K562 (cell line): ENCODE measurements at regions not wholly inside any gene's neighbourhood (a gene's known extent, or its start where the extent isn't known, plus 50 kb on each side); places are given as distances from the start of the nearest gene placed in this dataset.
"Not testable (repeated sequence)": the region's sequence is repeated elsewhere in the genome, so short reads cannot be mapped to it uniquely, and the experiment has no call there.

Experiments
- ATAC-seq: fragments of 200-7000 bp; cut with Tn5 transposase; 3 replicates; pipeline ENCODE4 v1.9.1; 2020; ENCODE audit warnings: moderate library complexity
- BruUV-seq: library from RNA; stranded (reverse); fragments of 400-500 nt; replicated peaks from 2 replicates; lab custom pipeline; 2021; lab: Mats Ljungman, UMichigan
- CTCF ChIA-PET: fragments of 300-600 bp; formaldehyde crosslinking; extraction: SDS; loops from one replicate; lab custom pipeline; 2021; ENCODE audit warnings: low intra/inter-chr PET ratio; lab: Yijun Ruan, JAX
- POLR2A ChIA-PET: fragments of 300-600, 350-650 bp; sonication (Branson Sonifier 250); formaldehyde crosslinking; extraction: SDS; loops from one replicate; lab custom pipeline; 2021; ENCODE audit warnings: antibody characterized with exemption, inconsistent platforms; lab: Yijun Ruan, JAX
- DNase-seq, 4 experiments: peaks; one replicate each; pipeline versions ENCODE4 v3.0.0 to v3.0.0-alpha.2; 2011 to 2018; ENCODE audit warnings: low spot score in 3 of 4, mixed read lengths in 3 of 4; ENCODE audit errors: extremely low read depth in 1 of 4
- FAIRE-seq: peaks from 2 replicates; lab custom pipeline; 2011; peaks lifted over from hg19 to GRCh38; lab: Jason Lieb, UNC
- H2AFZ ChIP-seq: 2 replicates; pipeline ENCODE4 v1.6.0; 2011; ENCODE audit warnings: low read depth, low read length, control low read depth, inconsistent platforms
- H3K27ac ChIP-seq: fragments of 200-600 bp; 3 replicates; pipeline ENCODE4 v1.8.0; 2011; ENCODE audit warnings: low read depth, mild to moderate bottlenecking, control low read depth, inconsistent platforms, low read length, moderate library complexity, mixed read lengths; ENCODE audit errors: extremely low read depth
- H3K27me3 ChIP-seq, 2 experiments: fragments of 300-600 bp in 1 of 2; 2 replicates in 1 of 2; 3 replicates in 1 of 2; pipeline versions ENCODE4 v1.6.0 to v1.8.0; 2011; ENCODE audit warnings: inconsistent platforms in 2 of 2, low read length in 2 of 2, mild to moderate bottlenecking in 1 of 2, mixed read lengths in 1 of 2, moderate library complexity in 1 of 2; ENCODE audit not compliant: control insufficient read depth in 2 of 2, insufficient read depth in 2 of 2
- H3K36me3 ChIP-seq: fragments of 300-600 bp; 3 replicates; pipeline ENCODE4 v1.8.0; 2011; ENCODE audit warnings: mild to moderate bottlenecking, low read length, inconsistent platforms; ENCODE audit not compliant: control insufficient read depth, insufficient read depth
- H3K4me1 ChIP-seq, 2 experiments: fragments of 200-600 bp in 1 of 2; replicated peaks in 1 of 2; 2 replicates in 1 of 2; 3 replicates in 1 of 2; pipeline versions ENCODE4 v1.5.1 to v1.8.0; 2011; ENCODE audit warnings: inconsistent platforms in 2 of 2, low read length in 2 of 2, mild to moderate bottlenecking in 1 of 2, mixed read lengths in 1 of 2, moderate library complexity in 1 of 2; ENCODE audit not compliant: control insufficient read depth in 2 of 2, insufficient read depth in 2 of 2
- H3K4me2 ChIP-seq: 2 replicates; pipeline ENCODE4 v1.6.1; 2011; ENCODE audit warnings: low read length, control low read depth, inconsistent platforms, mixed read lengths; ENCODE audit not compliant: insufficient read depth
- H3K4me3 ChIP-seq: fragments of 200-600 bp; sonication (generic), shearing (Covaris generic); 2 replicates; pipeline ENCODE4 v1.5.1; 2016; ENCODE audit warnings: control low read depth, inconsistent platforms
- H3K79me2 ChIP-seq: fragments of 200-600 bp; 3 replicates; pipeline ENCODE4 v1.8.0; 2011; ENCODE audit warnings: low read length, inconsistent platforms; ENCODE audit not compliant: control insufficient read depth, insufficient read depth
- H3K9ac ChIP-seq, 2 experiments: 2 replicates each; pipeline versions ENCODE4 v1.6.0 to v1.6.1; 2011; ENCODE audit warnings: low read depth in 2 of 2, low read length in 2 of 2, control low read depth in 1 of 2, inconsistent platforms in 1 of 2, mild to moderate bottlenecking in 1 of 2, mixed read lengths in 1 of 2; ENCODE audit not compliant: insufficient read depth in 1 of 2
- H3K9me1 ChIP-seq: one replicate; pipeline ENCODE4 v1.6.0; 2011; ENCODE audit warnings: inconsistent platforms, mild to moderate bottlenecking, low read length, moderate library complexity; ENCODE audit not compliant: control insufficient read depth, insufficient read depth
- H3K9me3 ChIP-seq: replicated peaks from 2 replicates; pipeline ENCODE4 v1.5.1; 2011; ENCODE audit warnings: low read depth, low read length, inconsistent platforms; ENCODE audit not compliant: control insufficient read depth, insufficient read depth
- H4K20me1 ChIP-seq: replicated peaks from 2 replicates; pipeline ENCODE4 v1.6.1; 2011; ENCODE audit warnings: low read length, inconsistent platforms, mixed read lengths; ENCODE audit not compliant: control insufficient read depth, insufficient read depth
- WGBS: fragments of 100-300 bp; shearing (Covaris generic); methylation state at CpG from one replicate; pipeline ENCODE4 v1.1.6; 2016; ENCODE audit warnings: low coverage, mixed read lengths; ENCODE audit not compliant: insufficient coverage; ENCODE audit errors: missing lambda C conversion rate; 5-methylcytosine and 5-hydroxymethylcytosine counted together
- in situ Hi-C: fragments of 300-500 bp; cut with MboI; formaldehyde crosslinking; loops from 4 replicates; pipeline ENCODE4 v1.15.0; 2018; ENCODE audit warnings: inconsistent platforms, mixed read lengths
- intact Hi-C: fragments of 100-400 bp; cut with micrococcal nuclease; formaldehyde crosslinking; loops from 2 replicates; pipeline ENCODE4 v1.14.2; 2022

GRCh38 chr2:35440308-35440707, 915.3 kb upstream of the CRIM1 start:
- in situ Hi-C loops, H2AFZ ChIP-seq, BruUV-seq, DNase-seq, H3K36me3 ChIP-seq, H3K27ac ChIP-seq, H3K79me2 ChIP-seq, H3K9me1 ChIP-seq, intact Hi-C loops, FAIRE-seq, H3K9me3 ChIP-seq, H3K27me3 ChIP-seq, H3K9ac ChIP-seq, H4K20me1 ChIP-seq, H3K4me3 ChIP-seq, POLR2A ChIA-PET, CTCF ChIA-PET, ATAC-seq, H3K4me2 ChIP-seq, H3K4me1 ChIP-seq: not testable (repeated sequence)
- 2% methylated on average over 13 of the region's 17 CpGs for WGBS

GRCh38 chr2:35436893-35437292, 918.7 kb upstream of the CRIM1 start:
- H3K9ac ChIP-seq, POLR2A ChIA-PET, in situ Hi-C loops, H4K20me1 ChIP-seq, H3K36me3 ChIP-seq, CTCF ChIA-PET, BruUV-seq, H3K27ac ChIP-seq, H3K79me2 ChIP-seq, H3K4me3 ChIP-seq, H2AFZ ChIP-seq, H3K4me2 ChIP-seq, H3K27me3 ChIP-seq, ATAC-seq, H3K9me1 ChIP-seq, intact Hi-C loops, H3K4me1 ChIP-seq, DNase-seq, H3K9me3 ChIP-seq, FAIRE-seq: not testable (repeated sequence)
- WGBS = 0% methylated on average over 5 of the region's 5 CpGs
